ENCODE measurements at regions not wholly inside any gene's neighbourhood (a gene's known extent, or its start where the extent isn't known, plus 50 kb on each side); places are given as distances from the start of the nearest gene placed in this dataset.
"Not testable (repeated sequence)": the region's sequence is repeated elsewhere in the genome, so short reads cannot be mapped to it uniquely, and the experiment has no call there.

GRCh38 chr10:3385487-3385886 lies 212.9 kb upstream of the PITRM1 start:
- no peak for DNase-seq (ENCODE audit: low read depth in 2 of 2)

- no peak for DNase-seq (ENCODE audit: low read depth in 2 of 2)
Measured at GRCh38 chr10:3382092-3382491, 209.5 kb upstream of the PITRM1 start.

GRCh38 chr10:3380406-3381050 lies 207.9 kb upstream of the PITRM1 start:
- DNase-seq (ENCODE audit: low read depth in 2 of 2) = no peak

- DNase-seq (ENCODE audit: low read depth in 2 of 2) = no peak
Measured at GRCh38 chr10:3376631-3377030, 204.0 kb upstream of the PITRM1 start.

- DNase-seq (ENCODE audit: low read depth in 2 of 2) = no peak
Measured at GRCh38 chr10:3375505-3375904, 202.9 kb upstream of the PITRM1 start.

GRCh38 chr10:3374914-3375313 lies 202.3 kb upstream of the PITRM1 start:
- DNase-seq (ENCODE audit: low read depth in 2 of 2) = no peak

GRCh38 chr10:3373374-3374027 lies 200.9 kb upstream of the PITRM1 start:
- DNase-seq (ENCODE audit: low read depth in 2 of 2) = not testable (repeated sequence)

GRCh38 chr10:3372281-3372680 lies 199.7 kb upstream of the PITRM1 start:
- DNase-seq (ENCODE audit: low read depth in 2 of 2) = no peak

- DNase-seq (ENCODE audit: low read depth in 2 of 2) = not testable (repeated sequence)
Measured at GRCh38 chr10:3371624-3372023, 199.0 kb upstream of the PITRM1 start.

- DNase-seq (ENCODE audit: low read depth in 2 of 2) = no peak
Measured at GRCh38 chr10:3366735-3367405, 194.3 kb upstream of the PITRM1 start.

GRCh38 chr10:3366043-3366442 lies 193.5 kb upstream of the PITRM1 start:
- no peak for DNase-seq (ENCODE audit: low read depth in 2 of 2)

GRCh38 chr10:3365630-3366029 lies 193.0 kb upstream of the PITRM1 start:
- DNase-seq (ENCODE audit: low read depth in 2 of 2) = no peak

- no peak for DNase-seq (ENCODE audit: low read depth in 2 of 2)
Measured at GRCh38 chr10:3364768-3365480, 192.3 kb upstream of the PITRM1 start.

- no peak for DNase-seq (ENCODE audit: low read depth in 2 of 2)
Measured at GRCh38 chr10:3363311-3364045, 190.9 kb upstream of the PITRM1 start.

- no peak for DNase-seq (ENCODE audit: low read depth in 2 of 2)
Measured at GRCh38 chr10:3362394-3362793, 189.8 kb upstream of the PITRM1 start.

- DNase-seq (ENCODE audit: low read depth in 2 of 2) = no peak
Measured at GRCh38 chr10:3361640-3362039, 189.1 kb upstream of the PITRM1 start.

GRCh38 chr10:3357737-3358136 lies 185.2 kb upstream of the PITRM1 start:
- no peak for DNase-seq (ENCODE audit: low read depth in 2 of 2)

- no peak for DNase-seq (ENCODE audit: low read depth in 2 of 2)
Measured at GRCh38 chr10:3355536-3355935, 183.0 kb upstream of the PITRM1 start.

- DNase-seq (ENCODE audit: low read depth in 2 of 2) = no peak
Measured at GRCh38 chr10:3354174-3354900, 181.8 kb upstream of the PITRM1 start.

- DNase-seq (ENCODE audit: low read depth in 2 of 2) = no peak
Measured at GRCh38 chr10:3353235-3353634, 180.7 kb upstream of the PITRM1 start.

GRCh38 chr10:3350617-3351258 lies 178.2 kb upstream of the PITRM1 start:
- no peak for DNase-seq (ENCODE audit: low read depth in 2 of 2)

Measured in stimulated activated CD4-positive, alpha-beta T cell treated with anti-CD3 and anti-CD28 coated beads, Interleukin-4, amount 100 ng/mL, for 48 hours (primary cell).